Glutamatergic neuron (in vitro differentiated cells): ENCODE measurements at regions not wholly inside any gene's neighbourhood (a gene's known extent, or its start where the extent isn't known, plus 50 kb on each side); places are given as distances from the start of the nearest gene placed in this dataset.

Experiments used
- DNase-seq: peaks from one replicate; pipeline ENCODE4 v3.0.0; 2022
- H3K27ac Mint-ChIP-seq: one replicate; pipeline ENCODE4 v1.8.0; 2020; ENCODE audit warnings: mild to moderate bottlenecking, mixed read lengths, inconsistent platforms; ENCODE audit not compliant: unreplicated experiment
- H3K27me3 Mint-ChIP-seq: one replicate; pipeline ENCODE4 v1.8.0; 2020; ENCODE audit warnings: mild to moderate bottlenecking, moderate library complexity, mixed read lengths, inconsistent platforms; ENCODE audit not compliant: unreplicated experiment
- H3K36me3 Mint-ChIP-seq: one replicate; pipeline ENCODE4 v1.8.0; 2020; ENCODE audit warnings: mild to moderate bottlenecking, mixed read lengths, inconsistent platforms; ENCODE audit not compliant: unreplicated experiment
- H3K4me1 Mint-ChIP-seq: one replicate; pipeline ENCODE4 v1.8.0; 2020; ENCODE audit warnings: mild to moderate bottlenecking, low read depth, mixed read lengths, inconsistent platforms; ENCODE audit not compliant: unreplicated experiment
- H3K4me3 Mint-ChIP-seq: one replicate; pipeline ENCODE4 v1.8.0; 2020; ENCODE audit warnings: mild to moderate bottlenecking, mixed read lengths, inconsistent platforms; ENCODE audit not compliant: unreplicated experiment
- H3K9me3 Mint-ChIP-seq: one replicate; pipeline ENCODE4 v1.8.0; 2020; ENCODE audit warnings: mild to moderate bottlenecking, moderate library complexity, mixed read lengths, inconsistent platforms; ENCODE audit not compliant: unreplicated experiment
- TF ChIP-seq, protein P1 (sequence below): fragments of 200-600 bp; sonication (generic); IDR thresholded peaks from one replicate; pipeline ENCODE4 v1.5.0; 2021; ENCODE audit not compliant: partially characterized antibody, unreplicated experiment

- Mint-ChIP-seq H3K36me3 (no peaks in the 10 kb centered on the region), H3K27ac (no peak overlapping the region), H3K27me3 (no peaks in the 10 kb centered on the region), H3K4me3 (no peak overlapping the region), H3K4me1 (no peaks in the 10 kb centered on the region), H3K9me3 (no peaks in the 10 kb centered on the region)
- DNase-seq = no peak
- TF ChIP-seq, protein P1, sequence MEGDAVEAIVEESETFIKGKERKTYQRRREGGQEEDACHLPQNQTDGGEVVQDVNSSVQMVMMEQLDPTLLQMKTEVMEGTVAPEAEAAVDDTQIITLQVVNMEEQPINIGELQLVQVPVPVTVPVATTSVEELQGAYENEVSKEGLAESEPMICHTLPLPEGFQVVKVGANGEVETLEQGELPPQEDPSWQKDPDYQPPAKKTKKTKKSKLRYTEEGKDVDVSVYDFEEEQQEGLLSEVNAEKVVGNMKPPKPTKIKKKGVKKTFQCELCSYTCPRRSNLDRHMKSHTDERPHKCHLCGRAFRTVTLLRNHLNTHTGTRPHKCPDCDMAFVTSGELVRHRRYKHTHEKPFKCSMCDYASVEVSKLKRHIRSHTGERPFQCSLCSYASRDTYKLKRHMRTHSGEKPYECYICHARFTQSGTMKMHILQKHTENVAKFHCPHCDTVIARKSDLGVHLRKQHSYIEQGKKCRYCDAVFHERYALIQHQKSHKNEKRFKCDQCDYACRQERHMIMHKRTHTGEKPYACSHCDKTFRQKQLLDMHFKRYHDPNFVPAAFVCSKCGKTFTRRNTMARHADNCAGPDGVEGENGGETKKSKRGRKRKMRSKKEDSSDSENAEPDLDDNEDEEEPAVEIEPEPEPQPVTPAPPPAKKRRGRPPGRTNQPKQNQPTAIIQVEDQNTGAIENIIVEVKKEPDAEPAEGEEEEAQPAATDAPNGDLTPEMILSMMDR = no peak
Measured at GRCh38 chr2:59786684-59787083, 766.8 kb downstream of the BCL11A start.

DNA sequence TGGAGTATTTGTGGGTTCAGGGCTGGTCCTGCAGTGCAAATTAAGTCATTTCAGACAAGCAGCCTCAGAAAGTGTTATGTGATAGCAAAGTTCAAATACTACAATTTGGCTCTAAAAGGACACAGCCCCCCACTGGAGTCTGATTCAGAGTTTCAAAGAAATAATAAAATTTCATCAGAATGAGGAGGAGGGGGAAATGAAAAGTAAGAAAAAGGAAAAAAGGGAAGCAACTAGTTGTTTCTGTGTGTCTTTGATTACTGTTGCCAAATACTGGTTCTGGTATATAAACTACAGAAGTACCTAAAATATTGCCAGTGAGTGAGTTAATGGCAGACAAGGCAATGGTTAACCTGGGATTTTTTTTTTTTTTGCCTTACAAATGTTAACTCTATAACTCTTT, 773.9 kb downstream of the BCL11A start:
- H3K36me3 Mint-ChIP-seq = no peaks in the 10 kb centered on the region
- no peak for DNase-seq
- peaks cover 1% of the 10 kb centered on the region for H3K27me3 Mint-ChIP-seq
- no peaks in the 10 kb centered on the region for H3K4me1 Mint-ChIP-seq
- H3K27ac Mint-ChIP-seq = no peak overlapping the region
- H3K4me3 Mint-ChIP-seq = no peak overlapping the region
- TF ChIP-seq, protein P1 = no peak
- no peaks in the 10 kb centered on the region for H3K9me3 Mint-ChIP-seq

GRCh38 chr2:59777120-59777519, 776.3 kb downstream of the BCL11A start:
- no peaks in the 10 kb centered on the region for H3K36me3 Mint-ChIP-seq
- H3K9me3 Mint-ChIP-seq = no peaks in the 10 kb centered on the region
- H3K27me3 Mint-ChIP-seq = peaks cover 1% of the 10 kb centered on the region
- H3K4me3 Mint-ChIP-seq = no peak overlapping the region
- no peak overlapping the region for H3K27ac Mint-ChIP-seq
- TF ChIP-seq, protein P1 = no peak
- no peaks in the 10 kb centered on the region for H3K4me1 Mint-ChIP-seq
- DNase-seq = no peak

DNA sequence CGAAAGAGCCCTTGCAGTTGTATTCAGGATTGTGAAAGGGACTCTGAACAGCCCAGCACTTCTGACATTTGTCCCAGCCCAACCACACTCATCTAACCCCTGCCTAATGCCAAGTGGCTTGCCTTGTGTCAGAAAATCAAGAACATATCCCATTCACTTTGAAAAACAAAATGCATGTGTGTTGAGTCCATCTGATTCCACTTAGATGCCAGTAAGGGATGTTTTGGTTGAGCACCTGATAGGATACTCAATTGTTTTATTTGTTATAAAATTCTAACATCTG, 776.8 kb downstream of the BCL11A start:
- no peak overlapping the region for H3K27ac Mint-ChIP-seq
- TF ChIP-seq, protein P1 = no peak
- no peaks in the 10 kb centered on the region for H3K4me1 Mint-ChIP-seq
- peaks cover 1% of the 10 kb centered on the region for H3K27me3 Mint-ChIP-seq
- H3K9me3 Mint-ChIP-seq = no peaks in the 10 kb centered on the region
- no peak for DNase-seq
- H3K36me3 Mint-ChIP-seq = no peaks in the 10 kb centered on the region
- no peak overlapping the region for H3K4me3 Mint-ChIP-seq

GRCh38 chr2:59774821-59775433, 778.5 kb downstream of the BCL11A start:
- Mint-ChIP-seq H3K4me1 (no peaks in the 10 kb centered on the region), H3K9me3 (no peaks in the 10 kb centered on the region), H3K27me3 (peaks cover 1% of the 10 kb centered on the region), H3K36me3 (no peaks in the 10 kb centered on the region), H3K4me3 (no peak overlapping the region), H3K27ac (no peak overlapping the region)
- TF ChIP-seq, protein P1 = peak; percentile 65
- DNase-seq = no peak
